HepG2 (cell line): ENCODE measurements at regions not wholly inside any gene's neighbourhood (a gene's known extent, or its start where the extent isn't known, plus 50 kb on each side); places are given as distances from the start of the nearest gene placed in this dataset.

ENCODE experiments used
- ATAC-seq: fragments of 200-7000 bp; cut with Tn5 transposase; 3 replicates; pipeline ENCODE4 v1.9.1; 2020; ENCODE audit warnings: mild to moderate bottlenecking, moderate library complexity
- BruUV-seq: library from RNA; stranded (reverse); fragments of 400-500 nt; replicated peaks from 2 replicates; lab custom pipeline; 2021; lab: Mats Ljungman, UMichigan
- CTCF ChIA-PET: fragments of 300-600 bp; formaldehyde crosslinking; extraction: SDS; loops from one replicate; lab custom pipeline; 2021; ENCODE audit warnings: low total read pairs, inconsistent platforms, low intra/inter-chr PET ratio; lab: Yijun Ruan, JAX
- POLR2A ChIA-PET: fragments of 350-600 bp; sonication (Branson Sonifier 250); formaldehyde crosslinking; loops from one replicate; lab custom pipeline; 2020; ENCODE audit warnings: antibody characterized with exemption, inconsistent platforms; lab: Yijun Ruan, JAX
- DNase-seq: peaks from one replicate; pipeline ENCODE4 v3.0.0-alpha.2; 2015; ENCODE audit warnings: low spot score
- FAIRE-seq: peaks from 3 replicates; lab custom pipeline; 2011; peaks lifted over from hg19 to GRCh38; lab: Jason Lieb, UNC
- H2AFZ ChIP-seq: one replicate; pipeline ENCODE4 v1.6.1; 2011; ENCODE audit warnings: low read length, inconsistent platforms
- H3K27ac ChIP-seq: fragments of 300-600 bp; 3 replicates; pipeline ENCODE4 v1.8.0; 2011; ENCODE audit warnings: mixed run types, mild to moderate bottlenecking, mixed read lengths, low read length, inconsistent platforms; ENCODE audit not compliant: insufficient read depth; ENCODE audit errors: extremely low read length
- H3K27me3 ChIP-seq, 2 experiments: fragments of 200-600 bp in 1 of 2; 2 replicates in 1 of 2; 3 replicates in 1 of 2; pipeline versions ENCODE4 v1.6.0 to v1.8.0; 2011; ENCODE audit warnings: low read length in 2 of 2, mild to moderate bottlenecking in 2 of 2, moderate library complexity in 2 of 2, inconsistent platforms in 1 of 2; ENCODE audit not compliant: insufficient read depth in 2 of 2, control insufficient read depth in 1 of 2
- H3K36me3 ChIP-seq, 2 experiments: fragments of 200-600 bp in 1 of 2; replicated peaks in 1 of 2; 2 replicates in 1 of 2; 3 replicates in 1 of 2; pipeline versions ENCODE4 v1.5.1 to v1.8.0; 2011; ENCODE audit warnings: low read length in 2 of 2, inconsistent platforms in 1 of 2; ENCODE audit not compliant: insufficient read depth in 2 of 2, control insufficient read depth in 1 of 2
- H3K4me1 ChIP-seq: 2 replicates; pipeline ENCODE4 v1.5.1; 2012; ENCODE audit warnings: low read length, inconsistent platforms; ENCODE audit not compliant: insufficient read depth
- H3K4me2 ChIP-seq: 2 replicates; pipeline ENCODE4 v1.6.0; 2011; ENCODE audit warnings: low read depth, low read length, inconsistent platforms
- H3K4me3 ChIP-seq, 3 experiments: fragments of 200-600 bp in 1 of 3; sonication (generic), shearing (Covaris generic) in 1 of 3; replicated peaks in 1 of 3; 2 replicates each; pipeline ENCODE4 v1.5.1; 2011 to 2016; ENCODE audit warnings: low read length in 3 of 3, inconsistent platforms in 2 of 3, low read depth in 2 of 3, mild to moderate bottlenecking in 2 of 3, control low read depth in 1 of 3, mixed read lengths in 1 of 3; ENCODE audit not compliant: insufficient read depth in 1 of 3
- H3K79me2 ChIP-seq: one replicate; pipeline ENCODE4 v1.6.1; 2011; ENCODE audit warnings: low read length, inconsistent platforms; ENCODE audit not compliant: insufficient read depth
- H3K9ac ChIP-seq: 2 replicates; pipeline ENCODE4 v1.6.0; 2011; ENCODE audit warnings: mild to moderate bottlenecking, low read depth, low read length, inconsistent platforms; ENCODE audit not compliant: insufficient read depth
- H3K9me3 ChIP-seq: 2 replicates; pipeline ENCODE4 v1.5.1; 2012; ENCODE audit warnings: mild to moderate bottlenecking, low read length
- H4K20me1 ChIP-seq: 2 replicates; pipeline ENCODE4 v1.6.0; 2011; ENCODE audit warnings: inconsistent platforms, mild to moderate bottlenecking, low read length, moderate library complexity; ENCODE audit not compliant: insufficient read depth
- ATF3 ChIP-seq: sonication (generic); formaldehyde crosslinking; IDR thresholded peaks from 2 replicates; pipeline ENCODE4 v1.4.0; 2020; ENCODE audit warnings: missing genetic modification reagents
- CCAR2 ChIP-seq: fragments of 200-400 bp; formaldehyde crosslinking; optimal IDR thresholded peaks from 2 replicates; pipeline ENCODE3; 2018; ENCODE audit warnings: low read depth, mild to moderate bottlenecking, low read length, moderate library complexity
- CENPBD1 ChIP-seq: sonication (generic); formaldehyde crosslinking; IDR thresholded peaks from 2 replicates; pipeline ENCODE4 v1.8.0; 2022; ENCODE audit warnings: missing genetic modification reagents, low read depth, mild to moderate bottlenecking, borderline replicate concordance
- HES4 ChIP-seq: sonication (generic); formaldehyde crosslinking; IDR thresholded peaks from 2 replicates; pipeline ENCODE4 v1.9.0; 2021; ENCODE audit warnings: mild to moderate bottlenecking, missing genetic modification reagents, borderline replicate concordance
- JARID2 ChIP-seq: sonication (generic); formaldehyde crosslinking; IDR thresholded peaks from 2 replicates; pipeline ENCODE4 v1.8.1; 2023; ENCODE audit warnings: missing genetic modification reagents, inconsistent platforms; ENCODE audit not compliant: insufficient replicate concordance
- MAFK ChIP-seq, 2 experiments: IDR thresholded peaks in 1 of 2; conservative IDR thresholded peaks in 1 of 2; 2 replicates each; pipeline ENCODE4 v1.6.1; 2011; ENCODE audit warnings: improper control_type of control experiment in 2 of 2, low read length in 2 of 2
- MED1 ChIP-seq: sonication (generic); formaldehyde crosslinking; IDR thresholded peaks from 2 replicates; pipeline ENCODE4 v1.4.0; 2020; ENCODE audit warnings: missing genetic modification reagents
- MTA3 ChIP-seq: sonication (generic); formaldehyde crosslinking; IDR thresholded peaks from 2 replicates; pipeline ENCODE4 v1.4.0; 2020; ENCODE audit warnings: missing genetic modification reagents
- NAIF1 ChIP-seq: sonication (generic); formaldehyde crosslinking; IDR thresholded peaks from 2 replicates; pipeline ENCODE4 v1.5.0; 2020; ENCODE audit warnings: mild to moderate bottlenecking, missing genetic modification reagents, borderline replicate concordance
- NFATC3 ChIP-seq: sonication (generic); formaldehyde crosslinking; IDR thresholded peaks from 2 replicates; pipeline ENCODE4 v1.5.1; 2020; ENCODE audit warnings: mild to moderate bottlenecking, missing genetic modification reagents
- NFE2L2 ChIP-seq: fragments of 150-350 bp; IDR thresholded peaks from 2 replicates; pipeline ENCODE4 v1.6.1; 2014; ENCODE audit warnings: low read length
- NFRKB ChIP-seq: fragments of 450-650 bp; IDR thresholded peaks from 2 replicates; pipeline ENCODE4 v1.6.1; 2017
- SATB2 ChIP-seq: sonication (generic); formaldehyde crosslinking; IDR thresholded peaks from 2 replicates; pipeline ENCODE4 v1.5.0; 2020; ENCODE audit warnings: missing genetic modification reagents
- SIN3B ChIP-seq: fragments of 150-350 bp; IDR thresholded peaks from 2 replicates; pipeline ENCODE4 v1.6.1; 2014; ENCODE audit warnings: low read length
- TAF1 ChIP-seq: sonication (generic); formaldehyde crosslinking; IDR thresholded peaks from 2 replicates; pipeline ENCODE4 v1.4.0; 2020; ENCODE audit warnings: missing genetic modification reagents
- TEAD3 ChIP-seq: optimal IDR thresholded peaks from 2 replicates; pipeline ENCODE3; 2016; ENCODE audit warnings: borderline replicate concordance
- TP53 ChIP-seq: sonication (generic); formaldehyde crosslinking; conservative IDR thresholded peaks from 2 replicates; pipeline ENCODE4 v1.4.0; 2020; ENCODE audit warnings: missing genetic modification reagents
- TSC22D2 ChIP-seq: sonication (generic); formaldehyde crosslinking; IDR thresholded peaks from 2 replicates; pipeline ENCODE4 v1.5.1; 2020; ENCODE audit warnings: missing genetic modification reagents, mild to moderate bottlenecking, borderline replicate concordance
- ZC3H13 ChIP-seq: sonication (generic); formaldehyde crosslinking; IDR thresholded peaks from 2 replicates; pipeline ENCODE4 v1.8.1; 2023; ENCODE audit warnings: mild to moderate bottlenecking, missing genetic modification reagents, moderate library complexity
- ZNF138 ChIP-seq: sonication (generic); formaldehyde crosslinking; IDR thresholded peaks from 2 replicates; pipeline ENCODE4 v1.5.0; 2020; ENCODE audit warnings: mild to moderate bottlenecking, low read depth, missing genetic modification reagents
- ZNF530 ChIP-seq: sonication (generic); formaldehyde crosslinking; IDR thresholded peaks from 2 replicates; pipeline ENCODE4 v1.5.0; 2020; ENCODE audit warnings: low read depth, mild to moderate bottlenecking, missing genetic modification reagents
- WGBS: methylation state at CpG from one replicate; pipeline ENCODE4 v1.1.6; 2017; ENCODE audit warnings: low lambda C conversion rate; 5-methylcytosine and 5-hydroxymethylcytosine counted together
- in situ Hi-C: cut with HindIII; loops from 2 replicates; pipeline ENCODE4 v1.10.0; 2017; ENCODE audit warnings: low pct_unique_long_range_greater_than_20kb; ENCODE audit not compliant: extremely low pct_ligation_motif_present
- intact Hi-C: fragments of 100-400 bp; cut with micrococcal nuclease; formaldehyde crosslinking; loops from one replicate; pipeline ENCODE4 v1.10.0; 2022; ENCODE audit not compliant: unreplicated experiment

- H3K79me2 ChIP-seq: no peaks in the 10 kb centered on the region
- H3K27ac ChIP-seq: no peak overlapping the region
- H3K36me3 ChIP-seq: no peaks in the 10 kb centered on the region
- no peak for ATAC-seq
- BruUV-seq: no TSS peak
- H3K4me3 ChIP-seq: no peak overlapping the region
- intact Hi-C loops (no loop called here), in situ Hi-C loops (no loop called here)
- H3K27me3 ChIP-seq: no peaks in the 10 kb centered on the region
- 3% methylated on average over 2 of the region's 2 CpGs for WGBS
- ChIA-PET POLR2A (no interaction called here), CTCF (no interaction called here)
- no peak for DNase-seq
- H3K4me2 ChIP-seq: no peak overlapping the region
- H4K20me1 ChIP-seq: no peaks in the 10 kb centered on the region
- TF ChIP-seq NAIF1 (CRISPR knock-in tag) (no peak), SATB2 (no peak), TAF1 (no peak), TEAD3 (no peak), ZC3H13 (CRISPR knock-in tag) (no peak), TSC22D2 (no peak), MAFK (conservative IDR thresholded peaks at IDR 0.05 in 1 of 2, IDR thresholded peaks at IDR 0.05 in 1 of 2; ENCODE audit: low read length in 2 of 2) (no peak), CCAR2 (no peak), ZNF530 (CRISPR knock-in tag) (no peak), MTA3 (no peak), ZNF138 (CRISPR knock-in tag) (no peak), MED1 (CRISPR knock-in tag) (no peak)
- H2AFZ ChIP-seq: no peak overlapping the region
- H3K9ac ChIP-seq: no peak overlapping the region
- no peaks in the 10 kb centered on the region for H3K4me1 ChIP-seq
- peaks cover 68% of the 10 kb centered on the region for H3K9me3 ChIP-seq
- FAIRE-seq: no peak
Measured at GRCh38 chr13:90510319-90510718, 837.2 kb upstream of the MIR17HG start.

DNA sequence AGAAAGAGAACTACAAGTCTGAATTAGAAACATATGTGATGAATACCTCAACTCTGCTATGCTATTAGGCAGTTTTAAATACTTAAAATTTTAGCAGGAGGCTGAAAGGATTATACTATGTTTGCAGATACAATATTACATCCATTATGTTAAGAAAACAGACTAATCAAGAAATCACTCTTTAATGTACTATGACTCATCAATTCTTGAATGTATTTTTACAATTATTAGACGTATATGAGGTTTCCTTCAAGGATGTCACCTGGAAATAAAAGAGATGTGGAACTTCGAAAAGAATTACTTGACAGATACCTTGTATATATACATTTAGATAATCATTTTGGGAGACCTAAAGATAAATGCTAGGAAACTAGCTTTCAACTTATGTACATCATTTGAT is 835.6 kb upstream of the MIR17HG start:
- DNase-seq (no peak), FAIRE-seq (no peak), ATAC-seq (no peak)
- H3K4me1 ChIP-seq: no peaks in the 10 kb centered on the region
- no peak overlapping the region for H3K4me2 ChIP-seq
- H3K27ac ChIP-seq: no peak overlapping the region
- in situ Hi-C loops: no loop called here
- H3K79me2 ChIP-seq: no peaks in the 10 kb centered on the region
- no peak overlapping the region for H3K4me3 ChIP-seq
- no peaks in the 10 kb centered on the region for H4K20me1 ChIP-seq
- H3K9me3 ChIP-seq: peaks cover 63% of the 10 kb centered on the region
- BruUV-seq: no TSS peak
- ChIA-PET POLR2A (no interaction called here), CTCF (no interaction called here)
- TF ChIP-seq SIN3B: no peak
- no peak for TF ChIP-seq NFATC3 (CRISPR knock-in tag)
- TF ChIP-seq HES4 (CRISPR knock-in tag): no peak
- TF ChIP-seq JARID2 (CRISPR knock-in tag): no peak
- TF ChIP-seq ATF3 (CRISPR knock-in tag): no peak
- no peak for TF ChIP-seq CENPBD1 (CRISPR knock-in tag)
- TF ChIP-seq NFRKB: no peak
- TF ChIP-seq TP53 (CRISPR knock-in tag): no peak
- TF ChIP-seq NFE2L2: peak; percentile 35; the same call in 1 of the 2 replicates
- no peaks in the 10 kb centered on the region for H3K27me3 ChIP-seq
- intact Hi-C loops: no loop called here
- H3K36me3 ChIP-seq: no peaks in the 10 kb centered on the region
- no peak overlapping the region for H3K9ac ChIP-seq
- 2% methylated on average over 2 of the region's 2 CpGs for WGBS
- H2AFZ ChIP-seq: no peak overlapping the region
